K562 (cell line): ENCODE measurements at regions not wholly inside any gene's neighbourhood (a gene's known extent, or its start where the extent isn't known, plus 50 kb on each side); places are given as distances from the start of the nearest gene placed in this dataset.

Experiments used
- FOXM1 ChIP-seq, 2 experiments: fragments of 450-650 bp in 1 of 2; sonication (generic) in 1 of 2; formaldehyde crosslinking in 1 of 2; IDR thresholded peaks; 2 replicates each; pipeline versions ENCODE4 v1.6.1 to v1.9.0; 2017 to 2022; ENCODE audit warnings: low read depth in 2 of 2, mild to moderate bottlenecking in 2 of 2, missing genetic modification reagents in 1 of 2, moderate library complexity in 1 of 2
- NFYB ChIP-seq: IDR thresholded peaks from 2 replicates; pipeline ENCODE4 v1.6.1; 2011; ENCODE audit warnings: mild to moderate bottlenecking, moderate library complexity; ENCODE audit not compliant: insufficient read length; ENCODE audit errors: extremely low read depth
- NR2C1 ChIP-seq, 2 experiments: fragments of 450-650 bp; IDR thresholded peaks; 2 replicates each; pipeline ENCODE4 v1.6.1; 2017; ENCODE audit warnings: mild to moderate bottlenecking in 2 of 2, antibody characterized with exemption in 1 of 2, inconsistent platforms in 1 of 2, missing compliant biosample characterization in 1 of 2, missing genetic modification characterization in 1 of 2
- ZZZ3 ChIP-seq: fragments of 450-650 bp; IDR thresholded peaks from 2 replicates; pipeline ENCODE4 v1.6.1; 2016; ENCODE audit warnings: antibody characterized with exemption, mild to moderate bottlenecking, moderate library complexity
- TF ChIP-seq, protein P1 (sequence below), 3 experiments: IDR thresholded peaks in 2 of 3; conservative IDR thresholded peaks in 1 of 3; 2 replicates each; pipeline ENCODE4 v1.5.1; 2011 to 2012; ENCODE audit warnings: low read length in 3 of 3, mild to moderate bottlenecking in 3 of 3, control low read depth in 2 of 3, improper control_type of control experiment in 1 of 3, inconsistent platforms in 1 of 3, low read depth in 1 of 3, mixed read lengths in 1 of 3, moderate library complexity in 1 of 3; ENCODE audit not compliant: insufficient read depth in 2 of 3

DNA sequence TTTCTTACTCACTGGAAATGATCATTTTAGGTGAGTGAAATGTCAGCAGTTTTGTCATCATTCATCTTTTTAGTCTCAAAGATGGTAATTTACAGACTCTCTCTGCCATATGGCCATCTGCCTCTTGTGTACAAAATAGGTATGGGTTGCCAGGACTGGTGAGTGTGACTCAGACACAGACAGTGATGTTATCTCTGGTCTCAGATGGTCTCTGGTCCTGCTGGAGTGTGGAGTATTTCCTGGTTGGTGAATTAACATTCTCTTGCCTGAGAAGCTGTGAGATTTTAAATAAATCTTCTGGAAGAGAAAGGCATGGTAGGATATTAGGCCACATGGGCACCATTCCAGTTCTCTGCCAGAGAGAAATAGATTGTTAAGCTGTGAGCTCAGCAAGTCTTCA lies 207.0 kb downstream of the ATP23 start:
- no peak for TF ChIP-seq NR2C1 (IDR thresholded peaks at IDR 0.05)
- TF ChIP-seq NR2C1 (tag; IDR thresholded peaks at IDR 0.05), result no peak
- TF ChIP-seq, protein P1, sequence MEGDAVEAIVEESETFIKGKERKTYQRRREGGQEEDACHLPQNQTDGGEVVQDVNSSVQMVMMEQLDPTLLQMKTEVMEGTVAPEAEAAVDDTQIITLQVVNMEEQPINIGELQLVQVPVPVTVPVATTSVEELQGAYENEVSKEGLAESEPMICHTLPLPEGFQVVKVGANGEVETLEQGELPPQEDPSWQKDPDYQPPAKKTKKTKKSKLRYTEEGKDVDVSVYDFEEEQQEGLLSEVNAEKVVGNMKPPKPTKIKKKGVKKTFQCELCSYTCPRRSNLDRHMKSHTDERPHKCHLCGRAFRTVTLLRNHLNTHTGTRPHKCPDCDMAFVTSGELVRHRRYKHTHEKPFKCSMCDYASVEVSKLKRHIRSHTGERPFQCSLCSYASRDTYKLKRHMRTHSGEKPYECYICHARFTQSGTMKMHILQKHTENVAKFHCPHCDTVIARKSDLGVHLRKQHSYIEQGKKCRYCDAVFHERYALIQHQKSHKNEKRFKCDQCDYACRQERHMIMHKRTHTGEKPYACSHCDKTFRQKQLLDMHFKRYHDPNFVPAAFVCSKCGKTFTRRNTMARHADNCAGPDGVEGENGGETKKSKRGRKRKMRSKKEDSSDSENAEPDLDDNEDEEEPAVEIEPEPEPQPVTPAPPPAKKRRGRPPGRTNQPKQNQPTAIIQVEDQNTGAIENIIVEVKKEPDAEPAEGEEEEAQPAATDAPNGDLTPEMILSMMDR (IDR thresholded peaks at IDR 0.05 in 2 of 3, conservative IDR thresholded peaks at IDR 0.05 in 1 of 3; ENCODE audit: insufficient read depth in 2 of 3, low read depth in 1 of 3, low read length in 3 of 3), result no peak
- no peak for TF ChIP-seq FOXM1 (IDR thresholded peaks at IDR 0.05; ENCODE audit: low read depth)
- TF ChIP-seq FOXM1 (CRISPR knock-in tag; IDR thresholded peaks at IDR 0.05; ENCODE audit: low read depth), result no peak
- TF ChIP-seq ZZZ3, result no peak
- no peak for TF ChIP-seq NFYB
